ENCODE measurements at regions not wholly inside any gene's neighbourhood (a gene's known extent, or its start where the extent isn't known, plus 50 kb on each side); places are given as distances from the start of the nearest gene placed in this dataset.

GRCh38 chr9:88065619-88066018, 72.7 kb downstream of the SPATA31C2 start:
- DNase-seq (no peak), ATAC-seq (ENCODE audit: low read depth in 2 of 2) (no peak)
- H3K9me3 ChIP-seq (ENCODE audit: control insufficient read depth in 2 of 2, low read length in 2 of 2), result no peaks in the 10 kb centered on the region
- Mint-ChIP-seq H3K27ac (no peak overlapping the region), H3K9me3 (peaks cover 0 to 4% (median 0%) of the 10 kb centered on the region in 7 donors), H3K4me3 (no peak overlapping the region), H3K27me3 (peaks cover 18% of the 10 kb centered on the region), H3K36me3 (no peaks in the 10 kb centered on the region), H3K4me1 (no peaks in the 10 kb centered on the region)
- H3K27ac ChIP-seq (ENCODE audit: insufficient read depth, low read length, poor library complexity, severe bottlenecking), result no peak overlapping the region
- H3K4me1 ChIP-seq (ENCODE audit: control insufficient read depth, insufficient read depth, low read length, poor library complexity, severe bottlenecking), result no peaks in the 10 kb centered on the region
- H3K4me3 ChIP-seq (ENCODE audit: low read depth, low read length), result no peak overlapping the region
- no peaks in the 10 kb centered on the region for H3K27me3 ChIP-seq (ENCODE audit: control insufficient read depth, insufficient read depth, low read length)
- H3K36me3 ChIP-seq (ENCODE audit: control insufficient read depth, insufficient read depth, low read length), result no peaks in the 10 kb centered on the region

- Mint-ChIP-seq H3K27me3 (peaks cover 12% of the 10 kb centered on the region), H3K36me3 (no peaks in the 10 kb centered on the region), H3K4me3 (no peak overlapping the region), H3K9me3 (peaks cover 0 to under 1% (median 0%) of the 10 kb centered on the region in 7 donors), H3K4me1 (no peaks in the 10 kb centered on the region), H3K27ac (no peak overlapping the region)
- Histone ChIP-seq H3K9me3 (ENCODE audit: control insufficient read depth in 2 of 2, low read length in 2 of 2) (no peaks in the 10 kb centered on the region), H3K4me3 (ENCODE audit: low read depth, low read length) (no peak overlapping the region), H3K4me1 (ENCODE audit: control insufficient read depth, insufficient read depth, low read length, poor library complexity, severe bottlenecking) (no peaks in the 10 kb centered on the region), H3K27ac (ENCODE audit: insufficient read depth, low read length, poor library complexity, severe bottlenecking) (no peak overlapping the region), H3K27me3 (ENCODE audit: control insufficient read depth, insufficient read depth, low read length) (no peaks in the 10 kb centered on the region), H3K36me3 (ENCODE audit: control insufficient read depth, insufficient read depth, low read length) (no peaks in the 10 kb centered on the region)
- DNase-seq, result no peak
- ATAC-seq (ENCODE audit: low read depth in 2 of 2), result no peak
These were observed 73.7 kb downstream of the SPATA31C2 start for GRCh38 chr9:88064554-88064953.

- DNase-seq (no peak), ATAC-seq (ENCODE audit: low read depth in 2 of 2) (no peak)
- H3K36me3 ChIP-seq (ENCODE audit: control insufficient read depth, insufficient read depth, low read length), result no peaks in the 10 kb centered on the region
- H3K4me1 ChIP-seq (ENCODE audit: control insufficient read depth, insufficient read depth, low read length, poor library complexity, severe bottlenecking), result no peaks in the 10 kb centered on the region
- H3K27me3 ChIP-seq (ENCODE audit: control insufficient read depth, insufficient read depth, low read length), result no peaks in the 10 kb centered on the region
- H3K27ac ChIP-seq (ENCODE audit: insufficient read depth, low read length, poor library complexity, severe bottlenecking), result no peak overlapping the region
- Mint-ChIP-seq H3K27ac (no peak overlapping the region), H3K4me3 (no peak overlapping the region), H3K27me3 (no peaks in the 10 kb centered on the region), H3K9me3 (peaks cover 0 to 1% (median 0%) of the 10 kb centered on the region in 7 donors), H3K4me1 (no peaks in the 10 kb centered on the region), H3K36me3 (no peaks in the 10 kb centered on the region)
- no peak overlapping the region for H3K4me3 ChIP-seq (ENCODE audit: low read depth, low read length)
- no peaks in the 10 kb centered on the region for H3K9me3 ChIP-seq (ENCODE audit: control insufficient read depth in 2 of 2, low read length in 2 of 2)
These were observed 77.5 kb downstream of the SPATA31C2 start for GRCh38 chr9:88060746-88061145.

- ATAC-seq (ENCODE audit: low read depth in 2 of 2) (no peak), DNase-seq (no peak)
- Mint-ChIP-seq H3K36me3 (no peaks in the 10 kb centered on the region), H3K4me1 (no peaks in the 10 kb centered on the region), H3K4me3 (no peak overlapping the region), H3K27me3 (no peaks in the 10 kb centered on the region), H3K9me3 (peaks cover 0 to 2% (median 0%) of the 10 kb centered on the region in 7 donors), H3K27ac (no peak overlapping the region)
- H3K9me3 ChIP-seq (ENCODE audit: control insufficient read depth in 2 of 2, low read length in 2 of 2), result no peaks in the 10 kb centered on the region
- H3K36me3 ChIP-seq (ENCODE audit: control insufficient read depth, insufficient read depth, low read length), result no peaks in the 10 kb centered on the region
- H3K4me1 ChIP-seq (ENCODE audit: control insufficient read depth, insufficient read depth, low read length, poor library complexity, severe bottlenecking), result no peaks in the 10 kb centered on the region
- no peak overlapping the region for H3K4me3 ChIP-seq (ENCODE audit: low read depth, low read length)
- no peaks in the 10 kb centered on the region for H3K27me3 ChIP-seq (ENCODE audit: control insufficient read depth, insufficient read depth, low read length)
- H3K27ac ChIP-seq (ENCODE audit: insufficient read depth, low read length, poor library complexity, severe bottlenecking), result no peak overlapping the region
These were observed 78.8 kb downstream of the SPATA31C2 start for GRCh38 chr9:88059469-88059868.

- Histone ChIP-seq H3K4me3 (ENCODE audit: low read depth, low read length) (no peak overlapping the region), H3K4me1 (ENCODE audit: control insufficient read depth, insufficient read depth, low read length, poor library complexity, severe bottlenecking) (no peaks in the 10 kb centered on the region), H3K27ac (ENCODE audit: insufficient read depth, low read length, poor library complexity, severe bottlenecking) (no peak overlapping the region), H3K27me3 (ENCODE audit: control insufficient read depth, insufficient read depth, low read length) (no peaks in the 10 kb centered on the region), H3K36me3 (ENCODE audit: control insufficient read depth, insufficient read depth, low read length) (no peaks in the 10 kb centered on the region), H3K9me3 (ENCODE audit: control insufficient read depth in 2 of 2, low read length in 2 of 2) (no peaks in the 10 kb centered on the region)
- ATAC-seq (ENCODE audit: low read depth in 2 of 2) (no peak), DNase-seq (no peak)
- H3K4me1 Mint-ChIP-seq, result no peaks in the 10 kb centered on the region
- peaks cover 0 to 2% (median 0%) of the 10 kb centered on the region in 7 donors for H3K9me3 Mint-ChIP-seq
- H3K36me3 Mint-ChIP-seq, result no peaks in the 10 kb centered on the region
- H3K27ac Mint-ChIP-seq, result no peak overlapping the region
- H3K27me3 Mint-ChIP-seq, result no peaks in the 10 kb centered on the region
- H3K4me3 Mint-ChIP-seq, result no peak overlapping the region
These were observed 81.4 kb downstream of the SPATA31C2 start for GRCh38 chr9:88056876-88057275.

- no peaks in the 10 kb centered on the region for H3K36me3 ChIP-seq (ENCODE audit: control insufficient read depth, insufficient read depth, low read length)
- H3K4me3 ChIP-seq (ENCODE audit: low read depth, low read length), result no peak overlapping the region
- H3K27me3 ChIP-seq (ENCODE audit: control insufficient read depth, insufficient read depth, low read length), result no peaks in the 10 kb centered on the region
- Mint-ChIP-seq H3K9me3 (peaks cover 0 to 4% (median 0%) of the 10 kb centered on the region in 7 donors), H3K36me3 (no peaks in the 10 kb centered on the region), H3K4me3 (no peak overlapping the region), H3K27ac (no peak overlapping the region), H3K27me3 (no peaks in the 10 kb centered on the region), H3K4me1 (peaks cover 0 to 6% (median 3%) of the 10 kb centered on the region in 4 donors)
- H3K4me1 ChIP-seq (ENCODE audit: control insufficient read depth, insufficient read depth, low read length, poor library complexity, severe bottlenecking), result no peaks in the 10 kb centered on the region
- no peaks in the 10 kb centered on the region for H3K9me3 ChIP-seq (ENCODE audit: control insufficient read depth in 2 of 2, low read length in 2 of 2)
- ATAC-seq (ENCODE audit: low read depth in 2 of 2) (no peak), DNase-seq (no peak)
- no peak overlapping the region for H3K27ac ChIP-seq (ENCODE audit: insufficient read depth, low read length, poor library complexity, severe bottlenecking)
These were observed 79.6 kb upstream of the CDK20 start for GRCh38 chr9:88053856-88054501.

- Histone ChIP-seq H3K4me3 (ENCODE audit: low read depth, low read length) (no peak overlapping the region), H3K4me1 (ENCODE audit: control insufficient read depth, insufficient read depth, low read length, poor library complexity, severe bottlenecking) (no peaks in the 10 kb centered on the region), H3K27me3 (ENCODE audit: control insufficient read depth, insufficient read depth, low read length) (no peaks in the 10 kb centered on the region), H3K9me3 (ENCODE audit: control insufficient read depth in 2 of 2, low read length in 2 of 2) (no peaks in the 10 kb centered on the region), H3K27ac (ENCODE audit: insufficient read depth, low read length, poor library complexity, severe bottlenecking) (no peak overlapping the region), H3K36me3 (ENCODE audit: control insufficient read depth, insufficient read depth, low read length) (no peaks in the 10 kb centered on the region)
- Mint-ChIP-seq H3K27ac (no peak overlapping the region), H3K4me1 (peaks cover 0 to 9% (median 3%) of the 10 kb centered on the region in 4 donors), H3K4me3 (no peak overlapping the region), H3K36me3 (no peaks in the 10 kb centered on the region), H3K27me3 (no peaks in the 10 kb centered on the region), H3K9me3 (peaks cover 0 to 6% (median 0%) of the 10 kb centered on the region in 7 donors)
- DNase-seq (no peak), ATAC-seq (ENCODE audit: low read depth in 2 of 2) (no peak)
These were observed 78.1 kb upstream of the CDK20 start for GRCh38 chr9:88052321-88052965.

- H3K27me3 ChIP-seq (ENCODE audit: control insufficient read depth, insufficient read depth, low read length), result no peaks in the 10 kb centered on the region
- no peaks in the 10 kb centered on the region for H3K9me3 ChIP-seq (ENCODE audit: control insufficient read depth in 2 of 2, low read length in 2 of 2)
- ATAC-seq (ENCODE audit: low read depth in 2 of 2) (no peak), DNase-seq (no peak)
- no peaks in the 10 kb centered on the region for H3K27me3 Mint-ChIP-seq
- no peaks in the 10 kb centered on the region for H3K36me3 Mint-ChIP-seq
- peaks cover 0 to 6% (median 0%) of the 10 kb centered on the region in 7 donors for H3K9me3 Mint-ChIP-seq
- H3K27ac Mint-ChIP-seq, result no peak overlapping the region
- H3K4me3 Mint-ChIP-seq, result no peak overlapping the region
- H3K36me3 ChIP-seq (ENCODE audit: control insufficient read depth, insufficient read depth, low read length), result no peaks in the 10 kb centered on the region
- no peak overlapping the region for H3K27ac ChIP-seq (ENCODE audit: insufficient read depth, low read length, poor library complexity, severe bottlenecking)
- peaks cover 0 to 9% (median 3%) of the 10 kb centered on the region in 4 donors for H3K4me1 Mint-ChIP-seq
- H3K4me3 ChIP-seq (ENCODE audit: low read depth, low read length), result no peak overlapping the region
- no peaks in the 10 kb centered on the region for H3K4me1 ChIP-seq (ENCODE audit: control insufficient read depth, insufficient read depth, low read length, poor library complexity, severe bottlenecking)
These were observed 76.8 kb upstream of the CDK20 start for GRCh38 chr9:88051138-88051537.

Data from CD4-positive, CD25-positive, alpha-beta regulatory T cell (primary cell).